NCI-H82 treated with DMSO at 0.1 percent for 48 hours (cell line): ENCODE measurements at regions not wholly inside any gene's neighbourhood (a gene's known extent, or its start where the extent isn't known, plus 50 kb on each side); places are given as distances from the start of the nearest gene placed in this dataset.

ENCODE experiments used
- DNase-seq: peaks from one replicate; lab custom pipeline; 2025; ENCODE audit not compliant: unreplicated experiment; lab: John Stamatoyannopoulos, UW

- no peak for DNase-seq
Observed at GRCh38 chr2:111219285-111219684, 98.6 kb downstream of the BCL2L11 start.

DNA sequence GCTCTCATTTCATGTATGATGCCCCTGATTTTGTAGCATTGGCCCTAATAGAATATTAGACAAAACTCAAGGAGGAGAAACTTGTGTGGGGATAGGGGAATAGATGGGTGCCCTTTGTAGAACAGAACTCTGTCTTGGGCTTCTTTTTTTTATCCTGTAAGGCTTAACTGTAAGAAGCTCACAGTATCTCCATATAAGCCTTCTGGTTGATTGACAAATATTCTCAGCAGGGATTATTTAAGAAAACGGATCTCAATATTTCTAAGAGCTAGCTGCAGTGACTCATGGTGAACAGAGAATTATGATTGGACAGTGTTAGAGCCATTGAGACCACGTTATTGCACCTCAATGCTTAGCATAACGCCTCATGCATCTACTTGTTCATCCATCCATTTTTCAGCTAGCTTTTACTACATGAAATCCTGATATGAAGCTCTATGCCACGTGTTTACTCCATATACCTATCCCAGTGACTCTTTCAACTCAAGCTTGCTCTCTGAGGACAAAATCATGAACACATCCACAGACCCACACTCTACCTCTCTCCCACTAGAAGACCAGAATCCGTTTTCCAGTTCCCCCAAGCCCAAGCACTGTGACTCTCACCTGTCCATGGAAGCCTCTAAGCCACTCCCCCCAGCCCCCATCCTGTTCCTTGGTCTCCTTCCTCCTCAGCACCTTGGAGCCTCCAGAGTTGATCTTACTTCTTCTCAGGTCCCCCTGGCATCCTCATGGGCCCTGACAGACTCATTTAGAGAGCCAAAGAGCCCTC lies 99.2 kb downstream of the BCL2L11 start:
- DNase-seq, result no peak

DNA sequence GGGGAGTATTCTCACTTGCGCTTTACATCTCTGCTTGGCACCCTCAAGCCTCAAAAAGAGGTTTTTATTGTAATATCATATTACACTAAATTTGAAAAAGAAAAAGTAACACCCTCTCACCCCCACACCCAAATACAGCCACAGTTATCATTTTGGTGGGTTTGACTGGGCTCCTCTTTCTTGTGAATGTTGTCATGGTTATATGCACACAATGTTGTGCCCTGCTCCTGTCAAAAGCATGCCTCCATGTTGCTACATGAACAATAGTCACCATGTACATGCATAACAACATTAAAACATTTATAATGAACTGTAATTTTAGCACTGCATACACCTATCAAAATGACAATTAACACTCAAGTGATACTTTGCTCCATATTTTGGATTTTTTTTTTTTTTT lies 100.2 kb downstream of the BCL2L11 start:
- DNase-seq, result no peak

- no peak for DNase-seq
Observed at GRCh38 chr2:111221701-111222100, 101.0 kb downstream of the BCL2L11 start.

DNA sequence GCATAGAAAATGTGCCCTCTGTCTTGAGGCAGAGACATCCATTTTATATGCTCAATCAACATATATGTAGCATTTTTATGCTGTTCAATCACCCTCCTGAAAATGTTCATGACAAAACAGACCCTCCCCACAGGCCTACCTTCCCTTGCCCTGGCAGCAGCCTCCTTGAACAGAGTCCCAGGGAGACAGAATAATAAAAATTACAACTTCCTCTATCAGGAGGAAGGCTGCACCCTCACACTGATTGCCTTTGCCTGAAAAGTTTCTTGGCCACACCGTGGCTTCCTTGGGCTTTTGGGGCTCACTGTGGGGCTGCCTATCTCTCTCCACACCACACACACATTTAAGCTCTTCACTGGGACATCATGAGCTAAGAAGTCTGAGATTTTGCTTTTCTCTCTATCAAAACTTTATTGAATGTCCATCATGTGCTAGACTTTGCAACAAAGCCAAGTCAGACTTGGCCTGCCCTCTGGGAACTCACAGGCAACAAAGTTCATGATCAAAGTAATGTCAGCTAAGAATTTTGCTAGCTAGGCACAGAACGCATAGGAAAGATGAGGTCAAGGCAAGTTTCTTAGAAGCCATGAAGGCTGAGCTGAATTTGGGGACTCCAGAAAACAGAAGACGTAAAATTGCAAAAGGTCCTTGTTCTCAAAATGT lies 101.6 kb downstream of the BCL2L11 start:
- no peak for DNase-seq

DNA sequence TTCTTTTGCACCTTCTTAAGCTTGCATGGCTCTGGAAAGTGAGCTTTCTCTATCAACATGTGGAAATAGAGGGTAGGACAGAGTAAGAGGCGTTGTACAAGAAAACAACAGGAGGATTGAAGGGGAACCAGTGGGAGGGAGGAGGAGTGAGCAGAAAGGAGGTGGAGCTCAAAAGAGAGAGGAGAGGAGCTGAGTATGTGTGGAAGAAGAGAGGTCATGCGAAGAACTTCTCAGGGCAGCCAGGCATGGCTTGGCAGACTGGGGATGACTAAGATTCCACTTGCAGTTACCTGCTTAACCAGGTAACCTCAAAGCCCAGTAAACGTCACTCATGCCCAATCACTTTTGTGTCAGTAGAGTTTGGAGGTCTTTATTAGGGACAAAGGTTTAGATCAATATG lies 105.1 kb downstream of the BCL2L11 start:
- DNase-seq, result no peak

DNA sequence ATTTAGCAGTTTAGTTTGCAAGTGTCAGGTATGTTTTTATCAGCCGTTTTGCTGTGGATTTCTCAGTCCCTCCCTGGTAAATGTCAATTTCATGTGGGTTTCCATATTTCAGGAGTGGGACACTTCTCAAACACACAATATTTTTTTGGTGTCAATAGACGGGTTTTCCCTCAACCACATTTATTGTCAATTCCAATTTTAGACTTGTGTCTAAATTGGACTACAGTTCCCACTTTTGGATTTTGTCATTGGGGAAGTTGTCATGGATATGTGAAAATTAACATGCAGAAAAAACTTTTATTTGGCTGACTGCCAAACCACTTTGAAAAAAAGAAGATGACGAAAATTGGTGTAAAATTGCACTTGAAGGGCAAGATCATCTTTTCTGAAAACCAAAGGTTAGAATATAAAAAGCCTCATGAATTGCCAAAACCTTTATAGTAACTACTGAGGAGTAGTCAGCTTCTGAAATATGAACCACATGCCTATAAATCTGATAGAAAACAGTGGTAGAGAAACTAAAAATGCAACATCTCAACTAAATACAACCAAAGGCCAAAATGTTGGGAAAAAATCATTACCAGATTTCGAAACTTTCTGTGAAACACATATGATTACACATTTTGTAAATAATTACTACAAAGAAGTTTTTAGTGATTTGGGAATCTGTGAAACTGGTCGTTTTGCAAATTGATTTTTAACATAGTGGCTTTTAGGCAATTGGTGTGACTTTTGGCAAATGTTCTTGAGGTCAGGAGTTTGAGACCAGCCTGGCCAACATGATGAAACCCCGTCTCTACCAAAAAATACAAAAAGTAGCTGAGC lies 106.4 kb downstream of the BCL2L11 start:
- DNase-seq, result no peak

DNA sequence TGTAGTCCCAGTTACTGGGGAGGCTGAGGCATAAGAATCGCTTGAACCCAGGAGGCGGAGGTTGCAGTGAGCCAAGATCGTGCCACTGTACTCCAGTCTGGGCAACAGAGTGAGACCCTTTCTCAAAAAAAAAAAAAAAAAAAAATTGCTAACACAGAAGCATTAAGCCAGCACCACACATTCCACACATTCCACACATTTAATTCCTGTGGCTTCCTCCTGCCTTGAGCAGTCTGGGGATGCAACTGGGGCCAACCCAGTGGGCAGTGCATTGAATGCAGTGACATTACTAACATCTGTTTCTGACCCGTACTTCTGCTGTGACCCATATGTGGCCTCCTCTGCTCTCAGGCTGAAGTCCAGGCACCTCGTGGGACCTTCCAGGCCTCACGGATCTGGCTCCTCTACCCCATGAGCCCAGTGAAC lies 107.0 kb downstream of the BCL2L11 start:
- DNase-seq, result no peak

GRCh38 chr2:111231532-111232252 lies 111.0 kb downstream of the BCL2L11 start:
- no peak for DNase-seq

DNA sequence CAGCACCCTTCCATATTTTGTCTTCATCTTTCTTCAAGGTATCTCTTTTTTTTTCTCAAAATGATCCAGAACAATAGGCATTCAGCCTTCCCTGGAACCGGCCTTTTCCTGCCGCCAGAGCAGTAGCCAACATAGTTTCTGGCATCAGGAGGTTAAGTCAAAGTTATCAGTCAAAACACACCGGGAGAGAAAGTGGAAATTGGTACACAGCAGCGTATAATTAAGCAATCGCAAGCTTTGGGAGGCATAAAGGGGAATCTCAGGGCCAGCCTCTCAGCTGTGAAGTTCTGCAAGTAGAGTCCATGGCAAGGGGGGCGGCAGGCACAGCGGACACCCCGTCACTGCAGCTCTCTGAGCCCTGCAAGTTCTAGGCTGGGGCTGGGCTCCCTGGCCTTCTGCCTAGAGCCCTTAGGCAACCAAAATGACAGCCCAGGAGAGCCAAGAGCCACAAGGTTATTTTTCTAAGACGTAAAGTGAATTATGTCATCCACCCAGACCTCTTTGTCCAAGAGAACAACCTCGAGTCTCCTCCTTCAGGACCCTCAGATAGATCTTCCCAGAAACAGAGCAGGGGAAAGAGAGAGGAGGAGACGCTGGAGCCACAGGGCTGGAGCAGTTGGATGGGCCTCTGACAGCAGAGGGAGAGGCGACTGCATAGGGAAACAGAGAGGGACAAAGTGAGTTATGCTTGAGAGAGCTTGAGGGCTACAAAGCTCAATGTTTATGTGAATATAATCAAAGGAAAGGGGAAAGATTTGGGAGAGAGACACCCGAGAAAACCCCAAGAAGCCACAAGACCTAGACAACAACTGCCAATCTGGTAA lies 114.7 kb downstream of the BCL2L11 start:
- no peak for DNase-seq

DNA sequence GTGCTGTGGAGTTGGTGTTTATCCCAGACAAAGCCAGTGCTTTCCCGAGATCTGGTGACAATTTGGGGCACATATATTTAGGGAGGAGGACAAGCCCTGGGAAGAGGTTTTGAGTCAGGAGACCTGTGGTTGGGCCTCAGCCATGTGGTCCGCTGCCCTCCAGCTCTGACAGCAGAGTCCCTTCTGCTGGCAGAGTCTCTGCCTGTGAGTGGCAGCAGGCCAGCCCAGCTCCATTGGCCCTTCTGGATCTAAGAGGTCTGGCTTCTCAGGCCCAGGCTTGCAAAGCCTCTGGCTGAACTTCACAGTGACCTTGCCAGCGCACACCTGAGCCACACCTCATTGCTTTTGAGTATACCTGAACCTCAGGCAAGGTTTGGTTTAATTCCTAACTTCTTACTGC lies 115.3 kb downstream of the BCL2L11 start:
- no peak for DNase-seq

- no peak for DNase-seq
Observed at GRCh38 chr2:111238296-111238695, 117.6 kb downstream of the BCL2L11 start.

DNA sequence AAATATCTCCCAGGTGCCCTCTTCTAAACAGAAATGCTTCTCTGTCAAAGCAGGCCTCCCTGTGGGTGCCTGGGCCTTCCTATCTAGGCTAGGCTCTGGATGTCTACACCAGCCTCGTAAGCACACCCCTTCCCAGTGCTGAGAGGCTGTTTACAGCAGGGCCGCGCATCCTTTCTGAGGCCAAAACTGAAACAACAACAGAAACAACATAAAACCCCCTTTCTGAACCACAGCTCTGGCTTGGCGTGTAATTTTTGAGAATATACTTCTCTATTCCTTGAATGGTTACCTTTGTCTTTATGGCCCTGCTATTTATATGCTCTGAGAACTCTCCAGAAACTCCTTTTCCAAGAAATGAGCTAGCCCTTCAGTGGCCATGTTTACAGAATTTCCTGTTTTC lies 118.4 kb downstream of the BCL2L11 start:
- DNase-seq, result no peak

GRCh38 chr2:111239581-111240249 lies 119.0 kb downstream of the BCL2L11 start:
- DNase-seq, result no peak

DNA sequence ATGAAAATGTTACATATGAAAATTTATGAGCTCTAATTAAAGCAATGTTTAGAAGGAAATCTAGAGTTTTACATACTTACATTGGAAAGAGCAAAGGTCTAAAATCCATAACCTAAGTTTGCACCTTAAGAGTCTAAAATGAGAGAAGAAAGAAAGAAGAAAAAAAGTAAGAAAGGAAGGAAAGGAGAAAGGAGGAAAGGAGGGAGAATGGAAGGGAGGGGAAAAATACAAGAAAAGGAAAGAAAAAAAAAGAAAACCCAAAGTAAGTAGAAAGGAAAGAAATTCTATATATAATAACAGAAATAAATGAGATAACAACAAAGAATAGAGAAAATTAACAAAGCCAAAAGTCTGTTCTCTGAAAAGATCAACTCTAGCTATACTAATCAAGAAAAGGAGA lies 122.6 kb downstream of the BCL2L11 start:
- no peak for DNase-seq

DNA sequence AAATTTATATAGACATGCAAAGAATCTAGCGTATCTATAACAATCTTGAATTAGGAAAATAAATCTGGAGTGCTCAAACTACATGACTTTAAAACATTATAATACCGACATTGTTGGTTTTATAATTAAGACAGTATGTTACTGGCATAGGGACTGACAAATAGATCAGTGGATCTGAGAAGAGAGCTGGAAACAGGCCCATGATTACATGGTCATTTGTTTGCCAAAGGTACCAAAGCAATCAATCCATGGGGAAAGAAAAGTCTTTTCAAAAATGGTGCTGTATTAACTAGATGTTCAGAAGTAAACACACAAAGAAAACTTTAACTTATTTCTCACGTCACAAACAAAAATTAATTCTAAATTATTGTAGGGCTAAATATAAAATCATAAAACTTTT lies 124.2 kb downstream of the BCL2L11 start:
- no peak for DNase-seq

DNA sequence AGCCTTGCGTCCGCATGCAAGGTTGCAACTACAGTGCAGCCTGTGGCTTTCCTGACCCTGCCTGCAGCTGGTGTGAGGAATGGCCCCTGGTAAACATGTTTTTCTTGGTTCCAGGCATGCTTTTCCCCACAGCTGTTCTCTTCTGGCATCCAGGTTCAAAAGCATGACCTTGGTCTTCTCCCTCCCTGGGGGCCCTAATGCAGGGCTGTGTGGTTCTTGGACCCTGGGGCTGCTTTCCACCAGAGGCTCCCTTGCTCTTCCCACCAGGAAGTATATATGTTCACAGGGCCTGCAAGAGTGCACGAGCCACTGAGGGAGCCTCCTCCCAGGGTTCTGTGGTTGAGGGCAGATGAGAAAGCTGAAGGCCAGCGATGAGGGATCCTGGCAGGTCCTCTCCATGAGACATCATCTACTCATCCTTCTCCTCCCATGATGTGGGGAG lies 125.9 kb downstream of the BCL2L11 start:
- no peak for DNase-seq

- DNase-seq, result no peak
Observed at GRCh38 chr2:111247491-111247890, 126.8 kb downstream of the BCL2L11 start.

DNA sequence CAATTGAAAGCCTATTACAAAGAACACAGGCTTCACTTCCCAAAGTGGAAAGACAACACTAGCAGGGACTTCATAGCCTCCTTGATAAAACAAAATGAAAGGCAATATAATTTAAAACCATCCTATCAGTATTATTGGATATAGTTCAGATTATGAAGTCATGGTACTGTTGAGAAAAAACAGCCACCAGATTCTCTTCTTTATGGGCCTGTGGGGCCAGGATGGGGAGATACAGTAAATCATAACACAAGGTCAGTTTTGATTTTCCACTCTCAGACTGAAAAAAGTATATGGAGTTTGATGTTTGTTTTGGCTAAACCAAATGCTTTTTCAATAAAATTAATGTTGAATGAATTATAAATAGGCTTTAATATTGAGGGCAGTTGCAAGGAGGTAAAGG lies 129.1 kb downstream of the BCL2L11 start:
- DNase-seq, result no peak
